ENCODE measurements at regions not wholly inside any gene's neighbourhood (a gene's known extent, or its start where the extent isn't known, plus 50 kb on each side); places are given as distances from the start of the nearest gene placed in this dataset.

GRCh38 chr15:26103002-26103404 lies 239.9 kb upstream of the ATP10A start:
- no peak for TF ChIP-seq CTCF (IDR thresholded peaks at IDR 0.05; ENCODE audit: insufficient read depth, low read depth, low read length)
- no peak for TF ChIP-seq EZH2 (IDR thresholded peaks at IDR 0.05; ENCODE audit: insufficient read depth, low read length)

Measured in astrocyte (in vitro differentiated cells and primary cell).